Astrocyte of the cerebellum (primary cell): ENCODE measurements at regions not wholly inside any gene's neighbourhood (a gene's known extent, or its start where the extent isn't known, plus 50 kb on each side); places are given as distances from the start of the nearest gene placed in this dataset.
A peak's percentile ranks its signal among the peaks of the same experiment; 100 is the strongest.

Experiments
- DNase-seq: peaks from one replicate; pipeline ENCODE4 v3.0.0-alpha.2; 2011; ENCODE audit warnings: low read depth
- H3K4me3 ChIP-seq: 2 replicates; pipeline ENCODE4 v1.5.1; 2011; ENCODE audit warnings: mild to moderate bottlenecking, low read depth, low read length, moderate library complexity
- CTCF ChIP-seq: IDR thresholded peaks from 2 replicates; pipeline ENCODE4 v1.5.1; 2012; ENCODE audit warnings: low read length, low read depth, moderate library complexity, mild to moderate bottlenecking; ENCODE audit errors: missing control alignments
- in situ Hi-C: cut with HindIII; loops from 2 replicates; pipeline ENCODE4 v1.10.0; 2017; ENCODE audit warnings: low sequenced_read_pairs

- TF ChIP-seq CTCF = no peak
- in situ Hi-C loops = no loop called here
Observed at GRCh38 chr4:45985038-45985437, 138.8 kb downstream of the GABRG1 start.

GRCh38 chr4:45971108-45971507 is 152.7 kb downstream of the GABRG1 start:
- in situ Hi-C loops = no loop called here
- no peak for TF ChIP-seq CTCF

More at GRCh38 chr4:45985038-45985437, 138.8 kb downstream of the GABRG1 start:
- no peak for DNase-seq
- H3K4me3 ChIP-seq = no peak overlapping the region

GRCh38 chr4:45957353-45957752 is 166.5 kb downstream of the GABRG1 start:
- H3K4me3 ChIP-seq = no peak overlapping the region
- in situ Hi-C loops = no loop called here
- TF ChIP-seq CTCF = no peak
- no peak for DNase-seq

More at GRCh38 chr4:45971108-45971507, 152.7 kb downstream of the GABRG1 start:
- no peak for DNase-seq
- H3K4me3 ChIP-seq = no peak overlapping the region

GRCh38 chr4:45954276-45954675 is 169.6 kb downstream of the GABRG1 start:
- H3K4me3 ChIP-seq = no peak overlapping the region
- no peak for DNase-seq
- no peak for TF ChIP-seq CTCF
- in situ Hi-C loops = no loop called here

GRCh38 chr4:45951153-45951552 is 172.7 kb downstream of the GABRG1 start:
- TF ChIP-seq CTCF = no peak
- no peak overlapping the region for H3K4me3 ChIP-seq
- DNase-seq = no peak
- in situ Hi-C loops = no loop called here

- no peak for DNase-seq
- no peak overlapping the region for H3K4me3 ChIP-seq
- no peak for TF ChIP-seq CTCF
- in situ Hi-C loops = no loop called here
Observed at GRCh38 chr4:45946699-45947098, 177.2 kb downstream of the GABRG1 start.

GRCh38 chr4:45944000-45944399 is 179.9 kb downstream of the GABRG1 start:
- in situ Hi-C loops = no loop called here

More at GRCh38 chr4:45944000-45944399, 179.9 kb downstream of the GABRG1 start:
- H3K4me3 ChIP-seq = no peak overlapping the region
- TF ChIP-seq CTCF = peak; percentile 33
- no peak for DNase-seq
